Fibroblast of mammary gland (primary cell): ENCODE measurements at regions not wholly inside any gene's neighbourhood (a gene's known extent, or its start where the extent isn't known, plus 50 kb on each side); places are given as distances from the start of the nearest gene placed in this dataset.

Source experiments
- DNase-seq: peaks from one replicate; pipeline ENCODE4 v3.0.0-alpha.2; 2010; ENCODE audit warnings: low read depth
- H3K4me3 ChIP-seq: 2 replicates; pipeline ENCODE4 v1.5.1; 2011; ENCODE audit warnings: low read depth, mild to moderate bottlenecking, low read length, moderate library complexity; ENCODE audit not compliant: control insufficient read depth
- CTCF ChIP-seq: conservative IDR thresholded peaks from 2 replicates; pipeline ENCODE4 v1.5.1; 2011; ENCODE audit warnings: low read depth, low read length, inconsistent platforms; ENCODE audit not compliant: control insufficient read depth, insufficient read depth

- no peak for TF ChIP-seq CTCF
- DNase-seq: peak; percentile 56
- no peak overlapping the region for H3K4me3 ChIP-seq
These were observed 260.5 kb upstream of the MARCKS start for GRCh38 chr6:113596387-113597230.

- no peak for TF ChIP-seq CTCF
- H3K4me3 ChIP-seq: no peak overlapping the region
- peak; percentile 82 for DNase-seq
These were observed 259.9 kb upstream of the MARCKS start for GRCh38 chr6:113597231-113597583.

GRCh38 chr6:113598786-113599185, 258.4 kb upstream of the MARCKS start:
- TF ChIP-seq CTCF: no peak
- H3K4me3 ChIP-seq: no peak overlapping the region
- DNase-seq: no peak

GRCh38 chr6:113599444-113599843, 257.7 kb upstream of the MARCKS start:
- no peak for DNase-seq
- no peak overlapping the region for H3K4me3 ChIP-seq

GRCh38 chr6:113600551-113601339, 256.4 kb upstream of the MARCKS start:
- no peak overlapping the region for H3K4me3 ChIP-seq
- no peak for TF ChIP-seq CTCF
- DNase-seq: no peak

More at GRCh38 chr6:113599444-113599843, 257.7 kb upstream of the MARCKS start:
- TF ChIP-seq CTCF: no peak

- TF ChIP-seq CTCF: no peak
- DNase-seq: no peak
- H3K4me3 ChIP-seq: no peak overlapping the region
These were observed 249.2 kb upstream of the MARCKS start for GRCh38 chr6:113607821-113608545.
